OCI-LY1 (cell line): ENCODE measurements at regions not wholly inside any gene's neighbourhood (a gene's known extent, or its start where the extent isn't known, plus 50 kb on each side); places are given as distances from the start of the nearest gene placed in this dataset.
"Not testable (repeated sequence)": the region's sequence is repeated elsewhere in the genome, so short reads cannot be mapped to it uniquely, and the experiment has no call there.

Experiments
- H2AFZ ChIP-seq: fragments of 200-600 bp; sonication (generic), shearing (Covaris generic); 2 replicates; pipeline ENCODE4 v1.6.0; 2014; ENCODE audit warnings: antibody characterized with exemption, mild to moderate bottlenecking, low read length
- H3F3A ChIP-seq: fragments of 200-600 bp; sonication (generic), shearing (Covaris generic); 2 replicates; pipeline ENCODE4 v1.6.0; 2014; ENCODE audit warnings: mild to moderate bottlenecking, antibody characterized with exemption, low read length, moderate library complexity; ENCODE audit not compliant: insufficient read depth
- H3K27ac ChIP-seq: fragments of 200-600 bp; sonication (generic); 2 replicates; pipeline ENCODE4 v1.5.1; 2014; ENCODE audit warnings: low read length, mixed run types, mild to moderate bottlenecking, low read depth; ENCODE audit not compliant: poor library complexity, severe bottlenecking
- H3K27me3 ChIP-seq: fragments of 200-600 bp; sonication (generic); 2 replicates; pipeline ENCODE4 v1.6.0; 2014; ENCODE audit warnings: antibody characterized with exemption, mild to moderate bottlenecking, low read length, moderate library complexity; ENCODE audit not compliant: insufficient read depth
- H3K36me3 ChIP-seq: fragments of 200-600 bp; sonication (generic); 2 replicates; pipeline ENCODE4 v1.6.1; 2014; ENCODE audit warnings: mild to moderate bottlenecking, antibody characterized with exemption, low read length, moderate library complexity, mixed read lengths; ENCODE audit not compliant: insufficient read depth
- H3K4me1 ChIP-seq: fragments of 200-600 bp; sonication (generic); 2 replicates; pipeline ENCODE4 v1.5.1; 2014; ENCODE audit warnings: mild to moderate bottlenecking, low read length, moderate library complexity; ENCODE audit not compliant: insufficient read depth, severe bottlenecking
- H3K4me2 ChIP-seq: fragments of 200-600 bp; sonication (generic), shearing (Covaris generic); 2 replicates; pipeline ENCODE4 v1.6.1; 2014; ENCODE audit warnings: low read length
- H3K4me3 ChIP-seq: fragments of 200-600 bp; sonication (generic); 2 replicates; pipeline ENCODE4 v1.5.1; 2014; ENCODE audit warnings: low read length, low read depth, mild to moderate bottlenecking, mixed read lengths; ENCODE audit not compliant: poor library complexity, severe bottlenecking
- H3K79me2 ChIP-seq: fragments of 200-600 bp; shearing (Covaris generic); 2 replicates; pipeline ENCODE4 v1.6.1; 2016; ENCODE audit warnings: mixed run types, low read length, mixed read lengths; ENCODE audit not compliant: insufficient read depth
- H3K9ac ChIP-seq: fragments of 200-600 bp; sonication (generic), shearing (Covaris generic); 2 replicates; pipeline ENCODE4 v1.6.1; 2014; ENCODE audit warnings: mild to moderate bottlenecking, low read length, mixed read lengths
- H3K9me2 ChIP-seq: fragments of 200-600 bp; sonication (generic), shearing (Covaris generic); 2 replicates; pipeline ENCODE4 v1.6.1; 2014; ENCODE audit warnings: low read depth, mild to moderate bottlenecking, low read length, mixed read lengths
- H3K9me3 ChIP-seq: fragments of 200-600 bp; shearing (Covaris generic); 2 replicates; pipeline ENCODE4 v1.6.1; 2014; ENCODE audit warnings: low read length, mixed read lengths
- H4K20me1 ChIP-seq: fragments of 200-600 bp; sonication (generic), shearing (Covaris generic); 2 replicates; pipeline ENCODE4 v1.6.0; 2016; ENCODE audit warnings: mild to moderate bottlenecking, low read length; ENCODE audit not compliant: insufficient read depth
- CTCF ChIP-seq: fragments of 200-600 bp; sonication (generic), shearing (Covaris generic); IDR thresholded peaks from 2 replicates; pipeline ENCODE4 v1.5.1; 2017; ENCODE audit warnings: mild to moderate bottlenecking, antibody characterized with exemption, low read length, moderate library complexity, mixed read lengths
- EZH2 ChIP-seq: fragments of 200-600 bp; sonication (generic), shearing (Covaris generic); IDR thresholded peaks from 2 replicates; pipeline ENCODE4 v1.8.0; 2017; ENCODE audit warnings: borderline replicate concordance, mixed run types, mild to moderate bottlenecking, antibody characterized with exemption, low read length, moderate library complexity, mixed read lengths

- Histone ChIP-seq H3K4me3 (no peak overlapping the region), H3K27ac (peak overlapping the region; percentile 5), H3F3A (no peaks in the 10 kb centered on the region), H3K9ac (no peak overlapping the region), H3K9me2 (no peaks in the 10 kb centered on the region), H3K4me2 (no peak overlapping the region), H3K4me1 (peaks cover 28% of the 10 kb centered on the region), H3K9me3 (no peaks in the 10 kb centered on the region), H3K79me2 (no peaks in the 10 kb centered on the region), H3K36me3 (no peaks in the 10 kb centered on the region; the same call in 1 of the 2 replicates), H2AFZ (no peak overlapping the region), H3K27me3 (no peaks in the 10 kb centered on the region), H4K20me1 (no peaks in the 10 kb centered on the region)
- TF ChIP-seq CTCF (no peak), EZH2 (no peak)
These were observed 54.6 kb upstream of the MORC3 start for GRCh38 chr21:36265431-36265830.

GRCh38 chr21:36267828-36268227 lies 52.2 kb upstream of the MORC3 start:
- H3K9me3 ChIP-seq, H3K27ac ChIP-seq, H3F3A ChIP-seq, H4K20me1 ChIP-seq, H3K9me2 ChIP-seq, H2AFZ ChIP-seq, H3K79me2 ChIP-seq, H3K9ac ChIP-seq, H3K27me3 ChIP-seq, H3K36me3 ChIP-seq, H3K4me3 ChIP-seq, H3K4me2 ChIP-seq: not testable (repeated sequence)
- H3K4me1 ChIP-seq: peaks cover 18% of the 10 kb centered on the region

- not testable (repeated sequence) for H4K20me1 ChIP-seq, H3K9me3 ChIP-seq, H2AFZ ChIP-seq, H3K27ac ChIP-seq, H3K79me2 ChIP-seq, H3K4me3 ChIP-seq, H3K9me2 ChIP-seq, H3F3A ChIP-seq, H3K36me3 ChIP-seq, H3K9ac ChIP-seq, H3K27me3 ChIP-seq, H3K4me2 ChIP-seq
- H3K4me1 ChIP-seq: peaks cover 16% of the 10 kb centered on the region
These were observed 51.7 kb upstream of the MORC3 start for GRCh38 chr21:36268264-36268663.
